ENCODE measurements at regions not wholly inside any gene's neighbourhood (a gene's known extent, or its start where the extent isn't known, plus 50 kb on each side); places are given as distances from the start of the nearest gene placed in this dataset.
A peak's percentile ranks its signal among the peaks of the same experiment; 100 is the strongest.

GRCh38 chr11:69575296-69576068, 65.5 kb upstream of the CCND1 start:
- Histone ChIP-seq H3K23ac (ENCODE audit: insufficient read length, low read depth, low read length) (no peak overlapping the region), H4K20me1 (ENCODE audit: control insufficient read depth, insufficient read depth, insufficient read length) (no peaks in the 10 kb centered on the region), H3K9ac (ENCODE audit: extremely low read depth, insufficient read length, low read length) (no peak overlapping the region), H2BK20ac (ENCODE audit: low read depth, low read length, poor library complexity, severe bottlenecking) (no peak overlapping the region), H3K27ac (ENCODE audit: insufficient read length, low read depth, low read length) (no peak overlapping the region), H4K91ac (ENCODE audit: insufficient read length, low read depth, low read length) (no peak overlapping the region), H3K4me1 (ENCODE audit: insufficient read depth, low read length) (no peaks in the 10 kb centered on the region), H2BK5ac (ENCODE audit: insufficient read length, low read length) (no peak overlapping the region), H4K5ac (ENCODE audit: insufficient read length, low read depth, low read length) (no peak overlapping the region), H2BK15ac (ENCODE audit: low read depth, low read length) (no peak overlapping the region), H3K9me3 (ENCODE audit: control insufficient read depth, low read depth, low read length) (no peaks in the 10 kb centered on the region), H2BK120ac (ENCODE audit: low read depth, low read length, poor library complexity, severe bottlenecking) (no peak overlapping the region), H3K18ac (ENCODE audit: insufficient read length, low read depth, low read length) (no peak overlapping the region), H2BK12ac (ENCODE audit: insufficient read length, low read depth, low read length) (no peak overlapping the region), H2AK5ac (ENCODE audit: insufficient read length, low read length) (no peak overlapping the region), H3K4me2 (ENCODE audit: insufficient read depth, insufficient read length, low read length) (no peak overlapping the region), H3K27me3 (ENCODE audit: insufficient read depth, low read length) (no peaks in the 10 kb centered on the region), H3K4ac (ENCODE audit: low read depth, low read length) (no peak overlapping the region), H2AFZ (ENCODE audit: low read length) (no peak overlapping the region), H3K23me2 (ENCODE audit: insufficient read length, low read depth, low read length, poor library complexity, severe bottlenecking) (no peaks in the 10 kb centered on the region), H3T11ph (ENCODE audit: low read length) (no peak overlapping the region), H3K79me2 (ENCODE audit: insufficient read depth, low read length) (no peaks in the 10 kb centered on the region), H3K56ac (ENCODE audit: insufficient read length, low read depth, low read length) (no peak overlapping the region), H3K79me1 (ENCODE audit: insufficient read depth, low read depth, low read length, poor library complexity, severe bottlenecking) (no peaks in the 10 kb centered on the region), H4K8ac (replicated peaks; ENCODE audit: insufficient read length, low read depth, low read length) (no peak overlapping the region), H3K14ac (ENCODE audit: insufficient read depth, low read length) (no peak overlapping the region)
- H3K36me3 Mint-ChIP-seq (ENCODE audit: insufficient read depth in 1 of 3, low read depth in 3 of 3), result no peaks in the 10 kb centered on the region
- H3K27me3 Mint-ChIP-seq (ENCODE audit: low read depth), result peaks cover 6% of the 10 kb centered on the region
- no peak for DNase-seq
- peak overlapping the region in 1 of 3 experiments; percentile 76; a peak in 2 of 7 replicates for H3K27ac Mint-ChIP-seq
- no peak overlapping the region for H3K4me3 Mint-ChIP-seq
- no peak for TF ChIP-seq CTCF (conservative IDR thresholded peaks at IDR 0.05)
- H3K9me3 Mint-ChIP-seq, result no peaks in the 10 kb centered on the region; a peak in 1 of 5 replicates
- WGBS (ENCODE audit: extremely low coverage, insufficient read length, low lambda C conversion rate), result no CpG with 5 or more reads among the region's 14 CpGs
- no peaks in the 10 kb centered on the region; a peak in 1 of 4 replicates for H3K4me1 Mint-ChIP-seq

All from H9 (cell line).